ENCODE measurements at regions not wholly inside any gene's neighbourhood (a gene's known extent, or its start where the extent isn't known, plus 50 kb on each side); places are given as distances from the start of the nearest gene placed in this dataset.
A peak's percentile ranks its signal among the peaks of the same experiment; 100 is the strongest.
"Not testable (repeated sequence)": the region's sequence is repeated elsewhere in the genome, so short reads cannot be mapped to it uniquely, and the experiment has no call there.

DNA sequence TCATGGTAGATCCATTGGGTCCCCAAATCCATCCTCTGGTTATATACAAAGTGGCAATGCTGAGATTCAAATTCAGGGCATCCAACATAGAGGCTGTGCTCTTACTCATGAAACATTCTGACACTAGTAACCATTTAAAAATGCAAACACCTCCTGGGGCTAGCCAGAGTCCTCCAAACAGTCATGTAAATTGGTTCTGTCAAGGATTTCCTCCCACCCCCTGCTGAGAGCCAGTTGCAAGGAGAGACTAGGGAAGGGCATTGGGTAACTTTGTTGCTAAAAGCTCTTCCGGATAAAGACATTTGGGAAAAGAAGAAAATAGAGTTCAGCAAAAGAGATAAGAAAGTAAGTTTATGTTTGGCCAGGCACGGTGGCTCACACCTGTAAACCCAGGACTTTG lies 58.3 kb downstream of the ART5 start:
- not testable (repeated sequence) for H3K27ac ChIP-seq (ENCODE audit: low read length); H3K79me2 ChIP-seq (ENCODE audit: low read length); H3K36me3 ChIP-seq (ENCODE audit: insufficient read depth, low read length); H3K9me2 ChIP-seq (replicated peaks; ENCODE audit: insufficient read depth, low read length); H3K4me1 ChIP-seq (ENCODE audit: low read length); H3K9me3 ChIP-seq (ENCODE audit: low read length); H3K9ac ChIP-seq (ENCODE audit: low read length); H3K4me2 ChIP-seq (ENCODE audit: low read depth, low read length, poor library complexity, severe bottlenecking); H4K20me1 ChIP-seq (ENCODE audit: insufficient read depth, low read depth, low read length); H3K27me3 ChIP-seq (ENCODE audit: low read length); DNase-seq; H3K4me3 ChIP-seq (ENCODE audit: low read length); H2AFZ ChIP-seq (ENCODE audit: low read length)

DNA sequence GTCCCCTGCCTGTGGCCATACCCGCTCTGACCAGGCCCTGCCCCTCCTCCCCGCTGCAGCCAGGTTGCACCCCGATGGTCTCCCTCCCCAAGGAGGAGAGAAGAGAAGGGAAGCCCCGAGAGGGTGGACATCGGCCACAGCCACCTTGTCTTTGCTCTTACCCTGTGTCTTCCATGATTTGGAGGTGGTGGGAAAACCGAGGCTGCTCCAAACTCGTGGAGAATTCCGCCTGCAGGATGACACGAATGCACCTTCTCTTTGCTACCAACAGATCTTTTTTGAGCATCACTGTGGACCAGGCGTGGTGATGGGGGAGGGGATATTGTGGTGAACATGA lies 60.4 kb downstream of the ART5 start:
- not testable (repeated sequence) for H2AFZ ChIP-seq (ENCODE audit: low read length); H3K4me1 ChIP-seq (ENCODE audit: low read length); H3K36me3 ChIP-seq (ENCODE audit: insufficient read depth, low read length); DNase-seq; H3K4me3 ChIP-seq (ENCODE audit: low read length); H3K27me3 ChIP-seq (ENCODE audit: low read length); H3K79me2 ChIP-seq (ENCODE audit: low read length); H3K9ac ChIP-seq (ENCODE audit: low read length); H3K27ac ChIP-seq (ENCODE audit: low read length); H3K9me3 ChIP-seq (ENCODE audit: low read length); H3K4me2 ChIP-seq (ENCODE audit: low read depth, low read length, poor library complexity, severe bottlenecking); H4K20me1 ChIP-seq (ENCODE audit: insufficient read depth, low read depth, low read length); H3K9me2 ChIP-seq (replicated peaks; ENCODE audit: insufficient read depth, low read length)

DNA sequence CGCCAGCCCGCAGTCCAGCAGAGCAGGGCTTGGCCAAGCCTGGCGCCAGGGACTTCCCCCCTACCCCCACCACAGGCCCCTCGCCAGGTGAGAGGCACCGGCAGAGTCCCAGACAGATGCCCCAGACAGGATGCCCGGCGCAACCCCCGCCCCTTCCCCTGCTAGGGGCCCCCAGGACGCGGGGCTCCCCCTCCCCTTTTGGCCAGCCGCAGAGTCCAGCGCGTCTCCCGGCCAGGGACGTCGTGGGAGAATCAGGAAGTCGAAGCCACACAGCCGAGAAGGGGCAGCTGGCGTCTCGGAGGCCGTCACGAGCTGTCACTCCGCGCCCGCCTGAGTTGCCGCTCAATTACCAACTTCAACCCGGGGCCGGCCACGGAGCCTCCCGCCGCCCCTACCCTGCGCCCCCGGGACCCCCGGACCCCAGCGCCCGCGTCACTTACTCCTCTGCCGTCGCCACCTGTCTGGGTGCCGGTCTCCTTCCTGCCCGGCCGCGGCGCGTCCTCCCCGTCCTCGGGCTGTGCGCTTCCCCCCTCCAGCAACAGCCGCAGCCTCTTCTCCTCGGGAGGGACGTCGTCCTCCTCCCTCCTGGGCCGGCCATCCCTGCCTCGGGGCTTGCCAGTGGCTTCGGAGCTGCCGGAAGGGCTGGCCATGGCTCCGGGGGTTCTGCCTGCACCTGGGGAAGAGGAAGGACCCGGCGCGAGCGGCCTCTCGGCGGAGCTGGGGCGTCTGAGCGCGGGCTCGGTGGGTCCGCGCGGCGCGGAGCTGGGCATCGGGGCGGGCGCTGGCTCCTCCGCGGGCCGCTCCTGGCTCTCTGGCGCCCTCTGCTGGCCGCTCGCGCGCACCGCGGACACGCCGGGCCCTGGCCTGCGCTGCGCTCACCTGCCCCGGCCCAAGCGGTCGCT lies 61.1 kb downstream of the ART5 start:
- H3K27ac ChIP-seq (ENCODE audit: low read length); H3K9ac ChIP-seq (ENCODE audit: low read length); H3K4me1 ChIP-seq (ENCODE audit: low read length); H3K36me3 ChIP-seq (ENCODE audit: insufficient read depth, low read length); H3K9me2 ChIP-seq (replicated peaks; ENCODE audit: insufficient read depth, low read length); H3K27me3 ChIP-seq (ENCODE audit: low read length); H3K9me3 ChIP-seq (ENCODE audit: low read length); H2AFZ ChIP-seq (ENCODE audit: low read length); H3K4me3 ChIP-seq (ENCODE audit: low read length); H3K79me2 ChIP-seq (ENCODE audit: low read length); H4K20me1 ChIP-seq (ENCODE audit: insufficient read depth, low read depth, low read length); H3K4me2 ChIP-seq (ENCODE audit: low read depth, low read length, poor library complexity, severe bottlenecking): not testable (repeated sequence)
- peak; percentile 73 for DNase-seq

DNA sequence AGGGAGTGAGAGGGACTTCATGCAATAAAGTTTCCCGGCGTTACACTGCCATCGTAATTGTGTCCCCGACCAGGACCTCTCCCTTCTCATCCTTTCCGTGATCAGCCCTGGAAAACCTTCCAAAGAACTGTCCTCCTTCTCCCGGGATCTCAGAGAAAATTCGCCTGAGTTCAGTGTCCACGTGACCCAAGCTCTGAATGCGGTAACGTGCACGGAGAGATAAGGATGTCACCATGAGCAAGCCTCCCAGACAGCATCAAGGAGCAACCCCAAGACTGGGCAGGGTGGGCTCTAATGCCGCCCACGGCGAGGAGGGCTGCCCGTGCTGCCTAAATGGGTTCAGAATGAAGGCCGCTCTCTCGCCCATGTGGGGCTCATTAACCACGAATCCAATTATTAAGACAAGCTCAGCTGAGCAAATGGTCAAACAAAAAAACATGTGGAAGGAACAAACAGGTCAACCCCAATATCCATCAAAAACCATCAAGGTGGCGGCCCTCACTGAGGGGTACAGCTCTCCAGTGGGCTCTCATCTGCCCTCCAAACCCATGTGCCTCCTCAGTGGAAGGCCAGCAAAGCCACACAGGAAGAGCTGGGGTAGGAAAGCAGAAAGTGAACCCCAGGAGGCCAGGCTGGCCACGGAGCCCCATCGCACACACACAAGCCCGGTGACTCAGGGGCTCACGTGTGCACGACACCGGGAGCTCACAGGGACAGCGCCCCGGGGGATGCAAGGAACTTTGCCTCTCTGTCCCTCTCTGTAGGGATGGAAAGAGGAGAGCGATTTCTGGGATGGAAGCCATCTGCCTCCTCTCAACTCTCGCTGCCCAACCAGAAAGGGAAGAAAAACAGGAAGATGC lies 62.0 kb downstream of the ART5 start:
- not testable (repeated sequence) for H2AFZ ChIP-seq (ENCODE audit: low read length); DNase-seq; H3K4me1 ChIP-seq (ENCODE audit: low read length); H3K4me3 ChIP-seq (ENCODE audit: low read length); H3K36me3 ChIP-seq (ENCODE audit: insufficient read depth, low read length); H3K9me3 ChIP-seq (ENCODE audit: low read length); H4K20me1 ChIP-seq (ENCODE audit: insufficient read depth, low read depth, low read length); H3K27me3 ChIP-seq (ENCODE audit: low read length); H3K79me2 ChIP-seq (ENCODE audit: low read length); H3K27ac ChIP-seq (ENCODE audit: low read length); H3K4me2 ChIP-seq (ENCODE audit: low read depth, low read length, poor library complexity, severe bottlenecking); H3K9me2 ChIP-seq (replicated peaks; ENCODE audit: insufficient read depth, low read length); H3K9ac ChIP-seq (ENCODE audit: low read length)

DNA sequence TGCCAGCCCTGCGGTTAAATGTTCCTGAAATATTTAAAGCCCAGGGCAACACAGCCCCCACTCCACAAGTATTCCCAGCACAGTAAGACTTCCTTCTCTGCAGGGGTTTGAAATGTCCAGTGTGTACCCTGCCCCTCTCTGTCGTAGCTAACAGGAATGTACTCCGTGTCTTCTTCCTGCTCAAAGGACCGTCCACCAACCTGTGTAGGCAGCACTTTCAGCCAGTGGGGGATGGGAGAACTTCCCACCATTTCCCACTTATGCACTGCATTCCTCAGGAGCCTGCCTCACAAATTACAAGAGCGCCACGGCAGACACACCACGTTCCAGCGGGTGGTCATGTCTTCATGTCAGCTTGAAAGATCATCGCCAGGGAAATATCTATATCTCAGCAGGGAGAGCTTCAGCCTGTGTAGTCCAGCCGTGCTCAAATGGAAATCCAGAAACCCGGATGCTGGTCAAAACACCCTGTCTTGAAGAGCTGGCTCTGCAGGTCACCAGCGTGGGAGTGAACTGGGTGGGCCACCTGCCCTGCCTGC lies 65.7 kb downstream of the ART5 start:
- H3K27ac ChIP-seq (ENCODE audit: low read length); DNase-seq; H2AFZ ChIP-seq (ENCODE audit: low read length); H3K4me1 ChIP-seq (ENCODE audit: low read length); H3K4me3 ChIP-seq (ENCODE audit: low read length); H3K79me2 ChIP-seq (ENCODE audit: low read length); H3K27me3 ChIP-seq (ENCODE audit: low read length); H3K9ac ChIP-seq (ENCODE audit: low read length); H3K4me2 ChIP-seq (ENCODE audit: low read depth, low read length, poor library complexity, severe bottlenecking); H3K9me3 ChIP-seq (ENCODE audit: low read length); H3K9me2 ChIP-seq (replicated peaks; ENCODE audit: insufficient read depth, low read length); H4K20me1 ChIP-seq (ENCODE audit: insufficient read depth, low read depth, low read length); H3K36me3 ChIP-seq (ENCODE audit: insufficient read depth, low read length): not testable (repeated sequence)

DNA sequence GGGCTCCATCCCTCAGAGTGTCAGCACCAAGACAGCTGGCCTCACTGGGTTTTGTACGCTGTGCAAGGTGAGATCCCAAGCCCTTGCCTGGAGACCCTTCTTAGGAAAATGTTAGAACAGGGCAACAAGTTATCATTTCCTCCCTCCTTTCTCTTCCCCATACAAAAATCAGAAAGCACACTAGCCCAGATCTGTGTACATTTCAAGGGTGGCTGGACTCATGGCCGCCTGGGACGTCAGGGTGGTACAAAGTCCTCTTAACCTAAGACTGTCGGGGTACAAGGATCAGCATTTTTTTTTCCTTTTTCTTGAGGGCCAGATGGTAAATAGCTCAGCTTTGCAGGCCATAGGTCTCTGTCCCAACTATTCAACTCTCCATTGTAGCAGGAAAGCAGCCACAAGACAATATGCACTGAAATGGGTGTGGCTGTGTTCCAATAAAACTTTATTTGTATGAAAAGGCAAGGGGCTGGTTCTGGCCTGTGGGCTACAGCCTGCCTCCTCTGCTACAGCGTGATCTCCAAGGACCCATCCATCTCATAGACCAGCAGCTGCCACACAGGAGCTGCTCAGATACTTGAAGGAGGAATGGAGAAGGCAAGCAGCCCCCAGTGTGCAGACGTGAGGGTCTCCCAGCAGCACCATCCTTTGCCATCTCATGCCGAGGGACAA lies 68.7 kb downstream of the ART5 start:
- not testable (repeated sequence) for H3K4me2 ChIP-seq (ENCODE audit: low read depth, low read length, poor library complexity, severe bottlenecking); H3K27me3 ChIP-seq (ENCODE audit: low read length); H2AFZ ChIP-seq (ENCODE audit: low read length); DNase-seq; H3K9me2 ChIP-seq (replicated peaks; ENCODE audit: insufficient read depth, low read length); H3K27ac ChIP-seq (ENCODE audit: low read length); H3K79me2 ChIP-seq (ENCODE audit: low read length); H4K20me1 ChIP-seq (ENCODE audit: insufficient read depth, low read depth, low read length); H3K36me3 ChIP-seq (ENCODE audit: insufficient read depth, low read length); H3K9ac ChIP-seq (ENCODE audit: low read length); H3K9me3 ChIP-seq (ENCODE audit: low read length); H3K4me1 ChIP-seq (ENCODE audit: low read length); H3K4me3 ChIP-seq (ENCODE audit: low read length)

DNA sequence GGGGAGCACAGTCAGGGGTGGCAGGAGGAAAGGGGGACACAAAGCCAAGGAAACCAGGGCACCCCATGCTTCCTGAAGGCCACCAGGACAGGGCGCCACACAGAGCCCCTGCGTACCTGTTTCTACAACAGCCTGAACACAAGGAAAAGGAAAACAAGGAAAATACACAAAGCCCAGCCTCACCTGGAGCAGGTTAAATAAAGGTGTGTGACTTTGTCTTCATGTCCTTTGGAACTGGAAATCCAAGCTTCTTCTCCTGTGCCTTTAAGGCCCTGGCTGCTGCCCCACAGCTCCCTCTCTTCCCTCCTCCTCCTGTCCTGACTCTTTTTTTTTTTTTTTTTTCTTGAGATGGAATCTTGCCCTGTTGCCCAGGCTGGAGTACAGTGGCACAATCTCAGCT lies 70.0 kb downstream of the ART5 start:
- not testable (repeated sequence) for H3K9ac ChIP-seq (ENCODE audit: low read length); H3K36me3 ChIP-seq (ENCODE audit: insufficient read depth, low read length); H3K27me3 ChIP-seq (ENCODE audit: low read length); H4K20me1 ChIP-seq (ENCODE audit: insufficient read depth, low read depth, low read length); H3K79me2 ChIP-seq (ENCODE audit: low read length); H2AFZ ChIP-seq (ENCODE audit: low read length); H3K4me2 ChIP-seq (ENCODE audit: low read depth, low read length, poor library complexity, severe bottlenecking); H3K4me3 ChIP-seq (ENCODE audit: low read length); H3K27ac ChIP-seq (ENCODE audit: low read length); H3K9me2 ChIP-seq (replicated peaks; ENCODE audit: insufficient read depth, low read length); H3K4me1 ChIP-seq (ENCODE audit: low read length); DNase-seq; H3K9me3 ChIP-seq (ENCODE audit: low read length)

DNA sequence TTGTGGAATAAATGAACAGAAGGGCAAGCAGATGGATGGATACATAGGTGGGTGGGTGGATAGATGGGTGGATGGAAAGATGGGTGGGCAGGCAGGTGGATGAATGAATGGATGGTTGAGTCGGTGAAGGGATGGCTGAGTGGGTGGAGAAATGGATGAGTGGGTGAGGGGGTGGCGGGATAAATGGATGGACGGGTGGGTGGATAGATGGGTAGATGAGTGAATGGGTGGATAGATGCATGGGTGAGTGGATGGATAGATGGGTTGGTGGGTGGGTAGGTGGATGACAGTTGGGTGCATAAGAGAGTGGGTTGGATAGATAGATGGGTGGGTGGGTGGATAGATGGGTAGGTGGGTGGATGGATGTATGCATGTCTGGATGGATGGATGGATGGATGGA lies 76.0 kb downstream of the ART5 start:
- H3K4me2 ChIP-seq (ENCODE audit: low read depth, low read length, poor library complexity, severe bottlenecking); H3K4me1 ChIP-seq (ENCODE audit: low read length); DNase-seq; H3K9ac ChIP-seq (ENCODE audit: low read length); H3K27ac ChIP-seq (ENCODE audit: low read length); H4K20me1 ChIP-seq (ENCODE audit: insufficient read depth, low read depth, low read length); H3K9me2 ChIP-seq (replicated peaks; ENCODE audit: insufficient read depth, low read length); H3K79me2 ChIP-seq (ENCODE audit: low read length); H3K9me3 ChIP-seq (ENCODE audit: low read length); H2AFZ ChIP-seq (ENCODE audit: low read length); H3K27me3 ChIP-seq (ENCODE audit: low read length); H3K36me3 ChIP-seq (ENCODE audit: insufficient read depth, low read length); H3K4me3 ChIP-seq (ENCODE audit: low read length): not testable (repeated sequence)

All from Karpas-422 (cell line).